ENCODE measurements at regions not wholly inside any gene's neighbourhood (a gene's known extent, or its start where the extent isn't known, plus 50 kb on each side); places are given as distances from the start of the nearest gene placed in this dataset.

GRCh38 chr14:55979096-55979495 lies 139.1 kb upstream of the PELI2 start:
- H3K27me3 ChIP-seq = no peaks in the 10 kb centered on the region
- H3K9me3 ChIP-seq (ENCODE audit: low read depth) = no peaks in the 10 kb centered on the region
- no peak overlapping the region for H3K4me3 ChIP-seq
- TF ChIP-seq CTCF (IDR thresholded peaks at IDR 0.05; ENCODE audit: low read depth, low read length) = no peak
- H3K27ac ChIP-seq = no peak overlapping the region
- H3K36me3 ChIP-seq = no peaks in the 10 kb centered on the region
- DNase-seq (ENCODE audit: low read depth in 1 of 2, low spot score in 1 of 2) = no peak
- no peaks in the 10 kb centered on the region for H3K4me1 ChIP-seq (ENCODE audit: low read depth)

GRCh38 chr14:55979781-55980180 lies 138.4 kb upstream of the PELI2 start:
- TF ChIP-seq CTCF (IDR thresholded peaks at IDR 0.05; ENCODE audit: low read depth, low read length) = no peak
- no peaks in the 10 kb centered on the region for H3K36me3 ChIP-seq
- no peaks in the 10 kb centered on the region for H3K27me3 ChIP-seq
- H3K4me1 ChIP-seq (ENCODE audit: low read depth) = no peaks in the 10 kb centered on the region
- DNase-seq (ENCODE audit: low read depth in 1 of 2, low spot score in 1 of 2) = no peak
- H3K4me3 ChIP-seq = no peak overlapping the region
- H3K9me3 ChIP-seq (ENCODE audit: low read depth) = no peaks in the 10 kb centered on the region
- H3K27ac ChIP-seq = no peak overlapping the region

GRCh38 chr14:55980970-55981369 lies 137.2 kb upstream of the PELI2 start:
- Histone ChIP-seq H3K36me3 (no peaks in the 10 kb centered on the region), H3K4me3 (no peak overlapping the region), H3K4me1 (ENCODE audit: low read depth) (no peaks in the 10 kb centered on the region), H3K27ac (no peak overlapping the region), H3K9me3 (ENCODE audit: low read depth) (no peaks in the 10 kb centered on the region), H3K27me3 (no peaks in the 10 kb centered on the region)
- TF ChIP-seq CTCF (IDR thresholded peaks at IDR 0.05; ENCODE audit: low read depth, low read length) = no peak
- no peak for DNase-seq (ENCODE audit: low read depth in 1 of 2, low spot score in 1 of 2)

GRCh38 chr14:55986069-55986468 lies 132.1 kb upstream of the PELI2 start:
- H3K9me3 ChIP-seq (ENCODE audit: low read depth) = no peaks in the 10 kb centered on the region
- H3K27ac ChIP-seq = no peak overlapping the region
- no peak for TF ChIP-seq CTCF (IDR thresholded peaks at IDR 0.05; ENCODE audit: low read depth, low read length)
- no peak overlapping the region for H3K4me3 ChIP-seq
- no peaks in the 10 kb centered on the region for H3K4me1 ChIP-seq (ENCODE audit: low read depth)
- H3K36me3 ChIP-seq = no peaks in the 10 kb centered on the region
- H3K27me3 ChIP-seq = no peaks in the 10 kb centered on the region
- no peak for DNase-seq (ENCODE audit: low read depth in 1 of 2, low spot score in 1 of 2)

- Histone ChIP-seq H3K36me3 (no peaks in the 10 kb centered on the region), H3K27ac (no peak overlapping the region), H3K4me1 (ENCODE audit: low read depth) (peaks cover 4% of the 10 kb centered on the region), H3K9me3 (ENCODE audit: low read depth) (no peaks in the 10 kb centered on the region), H3K27me3 (no peaks in the 10 kb centered on the region), H3K4me3 (no peak overlapping the region)
- no peak for DNase-seq (ENCODE audit: low read depth in 1 of 2, low spot score in 1 of 2)
- no peak for TF ChIP-seq CTCF (IDR thresholded peaks at IDR 0.05; ENCODE audit: low read depth, low read length)
Measured at GRCh38 chr14:56000846-56001245, 117.4 kb upstream of the PELI2 start.

- no peak for TF ChIP-seq CTCF (IDR thresholded peaks at IDR 0.05; ENCODE audit: low read depth, low read length)
- Histone ChIP-seq H3K36me3 (no peaks in the 10 kb centered on the region), H3K4me1 (ENCODE audit: low read depth) (peaks cover 4% of the 10 kb centered on the region), H3K4me3 (no peak overlapping the region), H3K9me3 (ENCODE audit: low read depth) (no peaks in the 10 kb centered on the region), H3K27ac (no peak overlapping the region), H3K27me3 (no peaks in the 10 kb centered on the region)
- no peak for DNase-seq (ENCODE audit: low read depth in 1 of 2, low spot score in 1 of 2)
Measured at GRCh38 chr14:56002342-56002741, 115.9 kb upstream of the PELI2 start.

Measured in cardiac muscle cell (in vitro differentiated cells and primary cell).